ENCODE measurements at regions not wholly inside any gene's neighbourhood (a gene's known extent, or its start where the extent isn't known, plus 50 kb on each side); places are given as distances from the start of the nearest gene placed in this dataset.
"Not testable (repeated sequence)": the region's sequence is repeated elsewhere in the genome, so short reads cannot be mapped to it uniquely, and the experiment has no call there.

- DNase-seq = no peak
Measured at GRCh38 chr3:5874931-5875341, 687.4 kb downstream of the EDEM1 start.

- no peak for DNase-seq
Measured at GRCh38 chr3:5888851-5889250, 701.3 kb downstream of the EDEM1 start.

- DNase-seq = no peak
Measured at GRCh38 chr3:5889374-5889773, 701.9 kb downstream of the EDEM1 start.

GRCh38 chr3:5891711-5892110 lies 704.2 kb downstream of the EDEM1 start:
- DNase-seq = no peak

GRCh38 chr3:5898106-5898505 lies 710.6 kb downstream of the EDEM1 start:
- no peak for DNase-seq

GRCh38 chr3:5899014-5899761 lies 711.7 kb downstream of the EDEM1 start:
- DNase-seq = no peak

GRCh38 chr3:5917932-5918331 lies 730.4 kb downstream of the EDEM1 start:
- no peak for DNase-seq

- DNase-seq = no peak
Measured at GRCh38 chr3:5918626-5919025, 731.1 kb downstream of the EDEM1 start.

- DNase-seq = no peak
Measured at GRCh38 chr3:5929027-5929426, 741.5 kb downstream of the EDEM1 start.

- DNase-seq = not testable (repeated sequence)
Measured at GRCh38 chr3:5944061-5944460, 756.6 kb downstream of the EDEM1 start.

- DNase-seq = no peak
Measured at GRCh38 chr3:5948084-5948483, 760.6 kb downstream of the EDEM1 start.

- DNase-seq = no peak
Measured at GRCh38 chr3:5951026-5951425, 763.5 kb downstream of the EDEM1 start.

- DNase-seq = no peak
Measured at GRCh38 chr3:5972586-5972985, 785.1 kb downstream of the EDEM1 start.

GRCh38 chr3:5974630-5975322 lies 787.3 kb downstream of the EDEM1 start:
- DNase-seq = no peak

GRCh38 chr3:5977331-5977730 lies 789.8 kb downstream of the EDEM1 start:
- no peak for DNase-seq

GRCh38 chr3:5980475-5980874 lies 793.0 kb downstream of the EDEM1 start:
- DNase-seq = no peak

GRCh38 chr3:5994651-5995050 lies 807.1 kb downstream of the EDEM1 start:
- DNase-seq = no peak

GRCh38 chr3:6018456-6018855 lies 830.9 kb downstream of the EDEM1 start:
- DNase-seq = no peak

GRCh38 chr3:6022621-6023020 lies 835.1 kb downstream of the EDEM1 start:
- no peak for DNase-seq

GRCh38 chr3:6025032-6025431 lies 835.9 kb upstream of the GRM7 start:
- no peak for DNase-seq

GRCh38 chr3:6030648-6031047 lies 830.3 kb upstream of the GRM7 start:
- not testable (repeated sequence) for DNase-seq

GRCh38 chr3:6035626-6036025 lies 825.3 kb upstream of the GRM7 start:
- no peak for DNase-seq

- no peak for DNase-seq
Measured at GRCh38 chr3:6039971-6040370, 820.9 kb upstream of the GRM7 start.

- no peak for DNase-seq
Measured at GRCh38 chr3:6041894-6042293, 819.0 kb upstream of the GRM7 start.

- DNase-seq = no peak
Measured at GRCh38 chr3:6047016-6047415, 813.9 kb upstream of the GRM7 start.
